WTC11 (cell line): ENCODE measurements at regions not wholly inside any gene's neighbourhood (a gene's known extent, or its start where the extent isn't known, plus 50 kb on each side); places are given as distances from the start of the nearest gene placed in this dataset.

Experiments
- CDX4 ChIP-seq: fragments of 250-450 bp; sonication (Bioruptor Pico); IDR thresholded peaks from 2 replicates; pipeline ENCODE4 v1.9.0; 2021; ENCODE audit warnings: moderate library complexity, mild to moderate bottlenecking, inconsistent platforms, borderline replicate concordance
- CTCF ChIP-seq: fragments of 200-600 bp; IDR thresholded peaks from 2 replicates; pipeline ENCODE4 v1.8.0; 2022; ENCODE audit warnings: antibody characterized with exemption
- NFE2L1 ChIP-seq: sonication (generic); formaldehyde crosslinking; IDR thresholded peaks from 2 replicates; pipeline ENCODE4 v1.8.1; 2023; ENCODE audit warnings: missing genetic modification reagents

GRCh38 chr18:75656563-75657247 lies 229.2 kb upstream of the SMIM21 start:
- TF ChIP-seq CTCF (no peak), NFE2L1 (CRISPR knock-in tag) (no peak), CDX4 (no peak)
